Left renal pelvis (tissue), 4 donors: ENCODE measurements at regions not wholly inside any gene's neighbourhood (a gene's known extent, or its start where the extent isn't known, plus 50 kb on each side); places are given as distances from the start of the nearest gene placed in this dataset.

ENCODE experiments used
- DNase-seq, 4 donors: peaks; one replicate each; pipeline ENCODE4 v3.0.0-alpha.2; 2013; ENCODE audit warnings: low read depth in 4 of 4, low spot score in 3 of 4

DNA sequence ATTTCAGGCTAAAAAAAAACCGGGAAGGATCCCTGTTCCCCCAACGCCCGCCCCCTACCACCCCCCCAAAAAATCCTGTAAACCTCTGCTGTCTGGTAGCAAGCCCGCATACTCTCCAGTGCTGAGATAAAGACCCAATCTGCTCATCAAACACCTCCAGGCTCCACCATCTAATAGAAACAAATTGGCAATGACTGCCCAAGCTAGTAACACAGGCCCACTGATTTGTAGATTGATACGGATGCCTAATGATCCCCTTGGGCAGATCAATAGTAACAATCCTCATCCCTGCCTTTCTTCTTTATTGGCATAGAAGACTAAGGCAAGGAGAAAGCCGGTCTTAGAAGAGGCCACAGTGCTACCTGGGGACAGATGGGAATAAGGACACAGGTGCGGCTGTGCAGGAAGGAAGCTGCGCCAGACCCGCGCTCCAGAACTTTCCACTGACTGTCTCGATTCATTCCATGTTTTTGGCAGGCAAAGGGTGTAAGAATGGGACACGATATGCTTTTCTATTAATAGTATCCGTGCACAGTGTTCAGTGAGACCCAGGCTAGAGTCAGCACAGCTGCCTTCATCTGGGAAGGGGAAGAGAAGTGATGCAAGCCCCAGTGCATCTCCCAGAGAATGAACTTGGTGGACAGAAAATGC lies 407.6 kb upstream of the PSMD7 start:
- no peak for DNase-seq

DNA sequence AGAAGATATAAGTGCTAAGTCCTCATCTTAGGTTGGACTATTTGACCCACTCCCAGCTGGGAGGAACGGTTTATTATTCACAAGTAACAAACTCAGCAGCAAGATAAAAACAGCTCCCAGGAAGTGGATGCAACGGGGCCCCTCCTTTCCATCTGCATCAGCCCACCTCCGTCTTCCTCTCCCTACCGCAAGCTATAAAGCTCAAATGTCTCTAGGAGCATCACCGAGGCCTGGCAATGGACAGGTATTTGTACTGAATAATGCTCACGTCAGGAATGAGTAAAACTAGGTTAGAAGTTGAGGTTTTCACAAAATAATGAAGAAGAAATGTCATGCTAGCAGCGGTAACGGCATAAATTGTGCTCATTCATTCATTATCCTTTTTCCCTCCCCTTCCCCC lies 408.7 kb upstream of the PSMD7 start:
- DNase-seq: no peak

GRCh38 chr16:73886426-73886825 lies 410.2 kb upstream of the PSMD7 start:
- no peak for DNase-seq

DNA sequence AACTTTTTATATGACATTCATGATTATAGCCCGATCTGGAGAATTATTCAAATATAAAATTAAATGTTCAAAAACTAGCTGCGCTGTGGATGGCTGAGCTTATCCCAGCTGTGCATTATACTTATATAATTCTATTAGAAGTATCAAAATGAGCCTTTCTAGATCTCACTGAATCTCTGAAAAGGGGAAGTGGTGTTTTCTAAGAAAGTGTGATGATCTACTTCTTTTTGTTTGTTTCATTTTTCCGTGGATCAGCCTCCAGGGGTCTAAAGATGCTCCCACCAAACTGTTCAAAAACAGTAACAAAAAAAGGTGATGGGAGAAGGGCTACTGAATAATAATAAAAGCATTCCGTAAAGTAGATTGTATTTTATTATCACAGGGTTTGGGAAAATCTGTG lies 411.3 kb upstream of the PSMD7 start:
- DNase-seq: no peak

DNA sequence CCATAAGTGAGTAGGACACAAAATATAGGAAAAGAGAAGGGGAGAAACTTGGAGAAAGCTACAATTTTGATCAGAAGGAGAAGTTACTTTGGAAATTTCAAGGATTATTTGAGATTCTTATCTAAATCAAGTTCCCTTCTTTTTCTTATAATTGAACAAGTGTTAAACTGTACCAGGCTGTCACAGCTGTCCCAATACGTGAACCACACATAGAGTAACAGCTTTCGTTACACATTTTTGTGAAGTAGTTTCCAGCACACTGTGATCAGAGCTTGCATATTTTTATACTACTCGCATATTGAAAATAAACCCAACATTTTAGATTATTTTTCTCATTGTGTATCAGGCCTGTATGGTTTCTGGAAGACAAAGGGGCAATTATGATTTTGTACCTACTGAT lies 412.8 kb upstream of the PSMD7 start:
- no peak for DNase-seq

DNA sequence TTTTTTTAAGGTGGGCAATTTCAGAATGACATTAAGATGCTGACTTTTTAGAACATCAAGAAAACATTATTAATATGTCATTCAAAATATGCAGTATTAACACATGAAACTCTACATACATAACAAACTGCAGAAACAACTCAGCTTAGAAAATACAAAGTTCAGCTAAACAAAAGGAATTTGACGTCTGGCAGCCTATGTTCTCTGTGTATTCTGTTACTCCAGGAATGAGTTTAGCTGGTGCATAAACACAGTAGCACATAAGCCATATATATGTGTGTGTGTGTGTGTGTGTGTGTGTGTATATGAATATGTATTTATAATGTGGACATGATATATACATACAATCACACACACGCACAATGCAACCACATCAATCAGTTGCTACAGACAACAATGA lies 413.5 kb upstream of the PSMD7 start:
- DNase-seq: no peak

- DNase-seq: no peak
Observed at GRCh38 chr16:73882651-73883050, 414.0 kb upstream of the PSMD7 start.

GRCh38 chr16:73882033-73882432 lies 414.6 kb upstream of the PSMD7 start:
- DNase-seq: no peak

GRCh38 chr16:73879621-73880020 lies 417.0 kb upstream of the PSMD7 start:
- no peak for DNase-seq

DNA sequence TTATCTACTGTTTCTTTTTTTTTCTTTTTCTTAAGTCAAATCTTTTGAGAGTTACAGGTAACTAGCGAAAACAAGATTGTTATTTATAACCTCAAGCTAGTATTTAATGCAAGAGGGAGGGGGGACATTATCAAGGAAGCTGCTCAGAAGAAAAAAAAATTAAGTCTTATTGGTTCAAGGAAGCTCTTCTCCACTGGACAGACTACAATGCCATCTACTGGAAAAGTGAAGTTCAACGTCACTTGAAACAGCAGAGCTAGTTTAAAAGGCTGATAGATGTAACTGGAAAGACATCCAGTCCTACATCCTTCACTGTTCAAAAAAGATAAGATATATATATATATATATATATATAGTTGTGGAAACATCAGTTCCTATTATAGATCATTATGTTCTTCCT lies 418.0 kb upstream of the PSMD7 start:
- DNase-seq: peak; percentile 27 to 47 (median 38)

DNA sequence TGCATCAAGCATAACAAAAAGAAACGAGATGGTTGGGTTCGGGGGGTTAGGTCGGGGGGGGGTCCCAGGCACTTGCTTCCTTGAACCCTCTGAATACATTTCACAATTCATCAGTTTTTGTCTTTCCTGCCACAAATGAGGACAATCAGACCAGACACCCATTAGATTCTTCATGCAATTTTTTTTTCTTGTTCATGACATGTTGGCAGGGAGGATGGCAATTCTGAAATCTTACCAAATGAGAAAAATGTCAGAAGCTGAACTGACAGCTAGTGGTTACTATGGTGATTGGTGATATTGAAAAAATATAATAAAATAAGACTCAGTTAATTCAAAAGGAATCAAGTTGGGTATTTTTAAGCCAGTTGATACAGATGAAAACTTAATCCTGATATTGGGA lies 419.5 kb upstream of the PSMD7 start:
- no peak for DNase-seq

DNA sequence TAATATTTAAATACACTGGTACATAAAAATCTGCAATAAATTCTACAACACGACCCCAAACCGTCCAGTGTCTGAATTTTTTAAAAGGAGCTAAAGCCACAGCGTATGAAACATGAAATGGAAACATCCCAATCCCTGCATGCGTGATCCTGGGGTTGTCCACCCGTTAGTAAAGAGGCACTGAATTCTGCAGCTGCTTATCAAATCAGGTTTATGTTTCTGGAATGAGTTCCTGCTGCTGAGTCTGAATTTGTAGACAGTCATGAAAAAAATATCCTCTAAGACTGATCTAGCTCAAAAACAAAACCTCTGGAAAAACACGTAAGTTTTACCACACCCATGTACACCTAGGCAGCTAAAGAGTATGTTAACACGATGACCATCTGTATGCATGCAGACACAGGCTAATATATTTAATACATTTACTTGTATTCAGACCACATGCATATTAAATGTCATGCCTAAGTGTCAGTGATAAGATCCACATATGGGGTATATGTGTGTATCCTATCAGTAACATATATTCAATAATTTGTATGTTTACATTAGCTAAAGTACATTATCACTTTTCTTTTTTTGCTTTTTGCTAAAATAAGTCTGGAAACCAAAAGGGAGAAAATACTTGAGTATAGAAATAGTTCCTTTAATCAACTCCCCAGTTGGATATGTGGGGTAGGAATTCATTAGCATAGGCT lies 420.5 kb upstream of the PSMD7 start:
- no peak for DNase-seq

GRCh38 chr16:73874324-73874723 lies 422.3 kb upstream of the PSMD7 start:
- DNase-seq: no peak

DNA sequence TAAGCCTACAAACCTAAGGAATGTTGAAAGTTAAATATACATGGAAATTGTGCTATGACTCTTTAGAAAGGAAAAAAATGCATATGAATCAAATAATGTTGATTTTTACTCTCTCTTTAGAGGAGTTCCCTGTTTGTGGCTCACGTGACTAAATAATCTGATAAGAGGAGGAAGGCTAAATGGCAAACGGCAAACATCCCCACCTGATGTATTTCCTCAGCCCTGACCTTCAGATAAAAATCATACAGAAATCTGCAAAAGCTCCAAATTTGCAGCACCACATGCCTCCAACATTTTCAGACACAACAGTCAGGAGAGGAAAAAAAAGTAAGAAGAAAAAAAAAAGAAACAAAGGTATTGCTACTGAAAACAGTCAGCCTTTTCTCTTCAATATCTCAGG lies 423.0 kb upstream of the PSMD7 start:
- DNase-seq: no peak

GRCh38 chr16:73872856-73873255 lies 423.8 kb upstream of the PSMD7 start:
- DNase-seq: no peak

GRCh38 chr16:73871088-73871733 lies 425.4 kb upstream of the PSMD7 start:
- DNase-seq: no peak

- DNase-seq: no peak
Observed at GRCh38 chr16:73869126-73869525, 427.5 kb upstream of the PSMD7 start.

GRCh38 chr16:73864868-73865267 lies 431.7 kb upstream of the PSMD7 start:
- DNase-seq: no peak

DNA sequence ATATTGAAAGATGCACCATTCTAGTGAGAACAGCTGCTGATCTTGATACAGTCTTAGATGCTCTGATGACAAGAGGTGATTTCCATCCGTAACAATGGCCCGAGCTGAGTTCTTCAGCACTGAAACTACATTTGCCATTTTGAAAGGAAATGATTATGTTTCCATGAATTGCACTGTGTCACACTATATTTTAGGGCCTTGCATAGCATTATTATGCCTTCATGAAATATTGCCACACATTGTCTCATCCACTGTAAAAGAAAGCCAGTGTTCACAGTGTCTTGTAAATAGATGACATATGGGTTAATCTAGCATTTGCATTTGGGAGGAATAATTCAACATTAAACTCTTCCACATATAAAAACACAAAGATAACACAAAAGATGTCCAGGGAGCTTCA lies 438.3 kb upstream of the PSMD7 start:
- DNase-seq: no peak

GRCh38 chr16:73853968-73854367 lies 442.6 kb upstream of the PSMD7 start:
- no peak for DNase-seq

DNA sequence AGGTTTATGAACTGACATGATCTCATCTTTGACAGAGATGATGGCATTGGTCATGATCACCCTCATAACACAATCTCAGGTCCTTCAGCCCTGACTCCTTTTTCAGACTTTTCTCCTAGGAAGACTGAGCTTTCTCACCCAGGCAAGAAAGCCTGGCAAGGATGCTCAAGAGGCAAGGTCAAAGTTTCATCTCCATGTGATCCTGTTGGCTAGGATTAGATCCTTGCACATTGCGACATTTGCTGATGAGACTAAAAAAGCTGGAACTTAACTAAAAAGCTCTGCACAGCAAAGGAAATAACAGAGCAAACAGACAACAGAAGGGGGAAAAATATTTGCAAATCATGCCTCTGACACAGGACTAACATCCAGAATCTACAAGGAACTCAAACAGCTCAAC lies 444.1 kb upstream of the PSMD7 start:
- DNase-seq: no peak

DNA sequence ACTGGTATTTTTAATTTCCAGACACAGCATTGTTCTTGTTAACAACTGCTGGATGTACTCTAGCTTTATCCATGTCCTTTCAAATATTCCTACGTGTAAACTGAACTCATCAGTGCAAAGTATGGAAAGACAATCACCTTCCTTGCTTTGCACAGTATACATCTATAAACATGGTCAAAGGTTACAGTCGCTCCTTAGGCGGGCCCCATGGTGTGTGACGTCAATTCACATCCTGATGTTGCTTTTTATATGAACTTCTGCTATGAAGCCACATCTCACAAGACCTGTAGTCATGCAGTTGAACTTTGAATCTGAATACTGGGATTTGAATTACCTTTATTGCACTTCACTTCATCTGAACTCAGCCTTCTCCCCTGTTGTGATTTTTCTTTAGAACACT lies 447.6 kb upstream of the PSMD7 start:
- no peak for DNase-seq
